GM13977 (cell line): ENCODE measurements at regions not wholly inside any gene's neighbourhood (a gene's known extent, or its start where the extent isn't known, plus 50 kb on each side); places are given as distances from the start of the nearest gene placed in this dataset.

Source experiments
- DNase-seq: peaks from one replicate; pipeline ENCODE4 v3.0.0; 2012; ENCODE audit warnings: low spot score
- CTCF ChIP-seq: IDR thresholded peaks from 2 replicates; pipeline ENCODE4 v1.5.1; 2012; ENCODE audit warnings: mild to moderate bottlenecking, control low read depth; ENCODE audit not compliant: insufficient read depth; ENCODE audit errors: extremely low read depth, missing control alignments
- in situ Hi-C: fragments of 300-500 bp; cut with MboI; formaldehyde crosslinking; loops from one replicate; pipeline ENCODE4 v1.12.0; 2022; ENCODE audit warnings: low sequenced_read_pairs, low pct_unique_long_range_greater_than_20kb, mixed read lengths, inconsistent platforms; ENCODE audit not compliant: unreplicated experiment

GRCh38 chr5:88657136-88657535 lies 225.8 kb downstream of the MEF2C start:
- no peak for DNase-seq
- in situ Hi-C loops = no loop called here
- no peak for TF ChIP-seq CTCF

GRCh38 chr5:88656221-88656950 lies 226.6 kb downstream of the MEF2C start:
- TF ChIP-seq CTCF = no peak
- DNase-seq = no peak
- in situ Hi-C loops = no loop called here

GRCh38 chr5:88653471-88653870 lies 229.5 kb downstream of the MEF2C start:
- in situ Hi-C loops = no loop called here
- DNase-seq = no peak
- no peak for TF ChIP-seq CTCF

GRCh38 chr5:88647901-88648300 lies 235.1 kb downstream of the MEF2C start:
- no peak for TF ChIP-seq CTCF
- in situ Hi-C loops = no loop called here
- DNase-seq = no peak

GRCh38 chr5:88646866-88647265 lies 236.1 kb downstream of the MEF2C start:
- DNase-seq = no peak
- no peak for TF ChIP-seq CTCF
- in situ Hi-C loops = no loop called here

- in situ Hi-C loops = no loop called here
- no peak for TF ChIP-seq CTCF
Observed at GRCh38 chr5:88644676-88645075, 238.3 kb downstream of the MEF2C start.

More at GRCh38 chr5:88644676-88645075, 238.3 kb downstream of the MEF2C start:
- DNase-seq = no peak
